ENCODE measurements at regions not wholly inside any gene's neighbourhood (a gene's known extent, or its start where the extent isn't known, plus 50 kb on each side); places are given as distances from the start of the nearest gene placed in this dataset.

DNA sequence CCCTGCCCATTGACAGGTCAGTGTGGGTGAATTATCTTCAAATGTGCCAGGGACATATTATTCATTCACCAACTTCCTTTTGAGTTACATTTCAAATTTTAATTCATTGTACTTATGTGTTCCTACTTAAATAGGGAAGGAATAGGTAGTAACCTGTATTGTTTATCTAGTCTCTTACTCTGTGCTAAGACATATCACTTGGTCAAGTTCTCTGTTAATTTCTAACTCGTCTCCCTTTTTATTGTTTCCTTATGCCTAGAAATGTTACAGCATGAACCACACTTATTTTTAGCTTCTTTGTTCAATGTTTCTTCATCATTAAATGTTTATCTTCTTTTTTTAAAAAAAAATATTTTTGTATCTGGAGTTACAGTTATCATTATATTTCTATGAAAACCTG, 151.9 kb downstream of the HAUS1 start:
- Histone ChIP-seq H3K36me3 (ENCODE audit: insufficient read depth, low read length) (peaks cover 4% of the 10 kb centered on the region), H3K27me3 (ENCODE audit: insufficient read depth, low read length) (no peaks in the 10 kb centered on the region), H3K9me3 (ENCODE audit: insufficient read depth, low read depth, low read length) (no peaks in the 10 kb centered on the region), H3K4me2 (ENCODE audit: low read length) (no peak overlapping the region), H4K20me1 (ENCODE audit: insufficient read depth, low read length) (no peaks in the 10 kb centered on the region), H2AFZ (ENCODE audit: low read depth, low read length) (no peak overlapping the region), H3K4me1 (ENCODE audit: insufficient read depth, low read length) (peaks cover 28% of the 10 kb centered on the region), H3K27ac (ENCODE audit: low read depth, low read length) (no peak overlapping the region), H3K79me2 (ENCODE audit: insufficient read depth, low read length) (peaks cover 29% of the 10 kb centered on the region), H3K4me3 (ENCODE audit: insufficient read depth, low read depth, low read length) (no peak overlapping the region), H3K9ac (ENCODE audit: low read length) (no peak overlapping the region)
- FAIRE-seq (peak; percentile 52), DNase-seq (ENCODE audit: low read depth) (no peak)
- no peaks in the 10 kb centered on the region for H3K9me3 Mint-ChIP-seq (ENCODE audit: unreplicated experiment)
- H3K4me1 Mint-ChIP-seq (ENCODE audit: low read depth, unreplicated experiment): peaks cover 47% of the 10 kb centered on the region
- no peak overlapping the region for H3K4me3 Mint-ChIP-seq (ENCODE audit: unreplicated experiment)
- H3K27me3 Mint-ChIP-seq (ENCODE audit: low read depth, unreplicated experiment): no peaks in the 10 kb centered on the region
- peaks cover 4% of the 10 kb centered on the region for H3K36me3 Mint-ChIP-seq (ENCODE audit: low read depth, unreplicated experiment)
- no peak overlapping the region for H3K27ac Mint-ChIP-seq (ENCODE audit: unreplicated experiment)
- TF ChIP-seq EZH2 (IDR thresholded peaks at IDR 0.05; ENCODE audit: insufficient read depth, low read length): no peak
- TF ChIP-seq, protein P1, sequence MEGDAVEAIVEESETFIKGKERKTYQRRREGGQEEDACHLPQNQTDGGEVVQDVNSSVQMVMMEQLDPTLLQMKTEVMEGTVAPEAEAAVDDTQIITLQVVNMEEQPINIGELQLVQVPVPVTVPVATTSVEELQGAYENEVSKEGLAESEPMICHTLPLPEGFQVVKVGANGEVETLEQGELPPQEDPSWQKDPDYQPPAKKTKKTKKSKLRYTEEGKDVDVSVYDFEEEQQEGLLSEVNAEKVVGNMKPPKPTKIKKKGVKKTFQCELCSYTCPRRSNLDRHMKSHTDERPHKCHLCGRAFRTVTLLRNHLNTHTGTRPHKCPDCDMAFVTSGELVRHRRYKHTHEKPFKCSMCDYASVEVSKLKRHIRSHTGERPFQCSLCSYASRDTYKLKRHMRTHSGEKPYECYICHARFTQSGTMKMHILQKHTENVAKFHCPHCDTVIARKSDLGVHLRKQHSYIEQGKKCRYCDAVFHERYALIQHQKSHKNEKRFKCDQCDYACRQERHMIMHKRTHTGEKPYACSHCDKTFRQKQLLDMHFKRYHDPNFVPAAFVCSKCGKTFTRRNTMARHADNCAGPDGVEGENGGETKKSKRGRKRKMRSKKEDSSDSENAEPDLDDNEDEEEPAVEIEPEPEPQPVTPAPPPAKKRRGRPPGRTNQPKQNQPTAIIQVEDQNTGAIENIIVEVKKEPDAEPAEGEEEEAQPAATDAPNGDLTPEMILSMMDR (IDR thresholded peaks at IDR 0.05; ENCODE audit: insufficient read depth, low read depth, low read length): no peak

DNA sequence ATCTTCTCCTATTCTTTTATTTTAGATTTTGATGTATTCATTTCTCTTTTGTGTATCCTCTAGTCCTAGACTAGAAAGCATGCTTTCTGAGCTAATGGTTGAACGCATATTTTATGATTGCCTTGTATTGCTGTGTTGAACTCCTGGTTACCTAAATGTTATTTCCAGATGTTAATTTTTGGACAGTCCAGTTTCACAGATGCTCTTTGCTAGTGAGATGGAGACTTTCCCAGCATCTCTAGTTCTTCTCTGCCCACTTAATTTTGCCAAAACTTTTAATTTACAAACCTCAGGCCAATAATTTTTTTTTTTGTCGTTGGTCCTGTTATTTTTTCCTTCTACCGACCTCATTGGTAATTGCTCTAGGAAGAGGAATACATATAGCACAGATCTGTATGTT, 153.2 kb downstream of the HAUS1 start:
- Histone ChIP-seq H3K4me1 (ENCODE audit: insufficient read depth, low read length) (peaks cover 39% of the 10 kb centered on the region), H3K27ac (ENCODE audit: low read depth, low read length) (no peak overlapping the region), H3K36me3 (ENCODE audit: insufficient read depth, low read length) (peaks cover 4% of the 10 kb centered on the region), H3K4me2 (ENCODE audit: low read length) (no peak overlapping the region), H3K9ac (ENCODE audit: low read length) (no peak overlapping the region), H3K9me3 (ENCODE audit: insufficient read depth, low read depth, low read length) (no peaks in the 10 kb centered on the region), H3K4me3 (ENCODE audit: insufficient read depth, low read depth, low read length) (no peak overlapping the region), H3K79me2 (ENCODE audit: insufficient read depth, low read length) (peaks cover 33% of the 10 kb centered on the region), H3K27me3 (ENCODE audit: insufficient read depth, low read length) (no peaks in the 10 kb centered on the region), H4K20me1 (ENCODE audit: insufficient read depth, low read length) (no peaks in the 10 kb centered on the region), H2AFZ (ENCODE audit: low read depth, low read length) (no peak overlapping the region)
- H3K27ac Mint-ChIP-seq (ENCODE audit: unreplicated experiment): no peak overlapping the region
- H3K9me3 Mint-ChIP-seq (ENCODE audit: unreplicated experiment): no peaks in the 10 kb centered on the region
- H3K36me3 Mint-ChIP-seq (ENCODE audit: low read depth, unreplicated experiment): peaks cover 5% of the 10 kb centered on the region
- TF ChIP-seq EZH2 (IDR thresholded peaks at IDR 0.05; ENCODE audit: insufficient read depth, low read length): no peak
- TF ChIP-seq, protein P1 (IDR thresholded peaks at IDR 0.05; ENCODE audit: insufficient read depth, low read depth, low read length): no peak
- H3K4me3 Mint-ChIP-seq (ENCODE audit: unreplicated experiment): no peak overlapping the region
- H3K27me3 Mint-ChIP-seq (ENCODE audit: low read depth, unreplicated experiment): no peaks in the 10 kb centered on the region
- FAIRE-seq: no peak
- peaks cover 59% of the 10 kb centered on the region for H3K4me1 Mint-ChIP-seq (ENCODE audit: low read depth, unreplicated experiment)
- no peak for DNase-seq (ENCODE audit: low read depth)

DNA sequence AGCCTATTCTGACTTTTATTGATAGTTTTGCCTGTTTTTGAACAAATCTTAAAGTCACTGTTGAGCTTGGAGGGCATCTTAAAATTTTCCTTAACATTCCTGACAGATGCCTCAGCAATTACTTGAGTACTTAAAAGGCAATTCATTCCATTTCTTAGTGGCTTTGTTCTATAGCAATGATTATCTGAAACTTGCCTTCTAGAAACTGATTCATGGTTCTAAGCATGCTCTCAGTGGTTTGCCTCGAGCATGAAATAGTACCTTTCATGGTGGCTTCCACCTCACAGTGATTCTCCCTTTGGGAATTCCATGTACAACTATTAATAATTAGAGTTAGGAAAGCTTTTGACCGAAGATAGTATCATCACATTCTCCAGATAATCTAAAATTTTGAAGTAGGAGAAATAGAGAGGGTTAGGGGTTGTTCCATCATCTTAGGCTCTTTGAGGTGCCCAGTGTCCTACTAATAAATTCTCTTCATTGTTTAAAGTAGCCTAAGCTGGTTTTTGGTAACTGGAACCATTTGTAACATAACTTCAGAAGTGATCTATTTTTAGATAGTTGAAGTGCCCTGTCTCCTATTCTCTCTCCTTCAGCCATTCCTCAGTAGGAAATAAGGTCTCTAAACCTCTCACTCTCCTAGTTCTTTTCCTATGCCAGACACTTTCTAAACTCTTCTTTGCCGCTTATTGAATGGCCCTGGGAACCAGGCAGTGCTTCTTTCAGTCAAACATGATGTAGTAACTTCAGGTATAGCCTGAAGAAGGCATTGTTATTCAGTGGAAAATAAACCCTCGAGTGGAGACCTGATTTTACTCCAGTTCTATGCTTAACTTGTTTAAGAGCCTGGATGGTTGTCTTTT, 156.1 kb downstream of the HAUS1 start:
- Mint-ChIP-seq H3K4me3 (ENCODE audit: unreplicated experiment) (peak overlapping the region; percentile 0), H3K27ac (ENCODE audit: unreplicated experiment) (peak overlapping the region; percentile 89), H3K27me3 (ENCODE audit: low read depth, unreplicated experiment) (no peaks in the 10 kb centered on the region), H3K9me3 (ENCODE audit: unreplicated experiment) (no peaks in the 10 kb centered on the region), H3K36me3 (ENCODE audit: low read depth, unreplicated experiment) (peaks cover 9% of the 10 kb centered on the region), H3K4me1 (ENCODE audit: low read depth, unreplicated experiment) (peaks cover 57% of the 10 kb centered on the region)
- FAIRE-seq: peak; percentile 92
- peaks cover 35% of the 10 kb centered on the region for H3K79me2 ChIP-seq (ENCODE audit: insufficient read depth, low read length)
- peak overlapping the region; percentile 58 for H3K4me2 ChIP-seq (ENCODE audit: low read length)
- H3K27me3 ChIP-seq (ENCODE audit: insufficient read depth, low read length): no peaks in the 10 kb centered on the region
- no peak overlapping the region for H3K4me3 ChIP-seq (ENCODE audit: insufficient read depth, low read depth, low read length)
- H3K9me3 ChIP-seq (ENCODE audit: insufficient read depth, low read depth, low read length): no peaks in the 10 kb centered on the region
- peak overlapping the region; percentile 87 for H3K27ac ChIP-seq (ENCODE audit: low read depth, low read length)
- no peaks in the 10 kb centered on the region for H4K20me1 ChIP-seq (ENCODE audit: insufficient read depth, low read length)
- H3K36me3 ChIP-seq (ENCODE audit: insufficient read depth, low read length): peaks cover 10% of the 10 kb centered on the region
- TF ChIP-seq, protein P1 (IDR thresholded peaks at IDR 0.05; ENCODE audit: insufficient read depth, low read depth, low read length): no peak
- TF ChIP-seq EZH2 (IDR thresholded peaks at IDR 0.05; ENCODE audit: insufficient read depth, low read length): no peak
- peak; percentile 95 for DNase-seq (ENCODE audit: low read depth)
- peak overlapping the region; percentile 57 for H3K9ac ChIP-seq (ENCODE audit: low read length)
- peaks cover 37% of the 10 kb centered on the region for H3K4me1 ChIP-seq (ENCODE audit: insufficient read depth, low read length)
- no peak overlapping the region for H2AFZ ChIP-seq (ENCODE audit: low read depth, low read length)

All from astrocyte (in vitro differentiated cells and primary cell).